SK-N-SH (cell line): ENCODE measurements at regions not wholly inside any gene's neighbourhood (a gene's known extent, or its start where the extent isn't known, plus 50 kb on each side); places are given as distances from the start of the nearest gene placed in this dataset.

Source experiments
- CTCF ChIA-PET: fragments of 300-600, 350-600 bp; formaldehyde crosslinking; extraction: SDS; loops from one replicate; lab custom pipeline; 2021; lab: Yijun Ruan, JAX
- POLR2A ChIA-PET: fragments of 350-600 bp; sonication (Branson Sonifier 250); formaldehyde crosslinking; extraction: SDS; loops from one replicate; lab custom pipeline; 2020; ENCODE audit warnings: antibody characterized with exemption, inconsistent platforms; lab: Yijun Ruan, JAX
- DNase-seq: peaks from one replicate; pipeline ENCODE4 v3.0.0; 2012
- H2AFZ ChIP-seq: fragments of 200-600 bp; sonication (generic); 2 replicates; pipeline ENCODE4 v1.8.1; 2016; ENCODE audit warnings: antibody characterized with exemption, mild to moderate bottlenecking, low read depth
- H3F3A ChIP-seq: fragments of 200-600 bp; sonication (generic); replicated peaks from 2 replicates; pipeline ENCODE3; 2016; ENCODE audit warnings: antibody characterized with exemption, mild to moderate bottlenecking; ENCODE audit not compliant: insufficient read depth
- H3K27ac ChIP-seq, 2 experiments: fragments of 200-500 bp in 1 of 2; fragments of 200-600 bp in 1 of 2; sonication (Bioruptor generic) in 1 of 2; sonication (generic), shearing (Covaris generic) in 1 of 2; 2 replicates each; pipeline versions ENCODE4 v1.5.1 to v1.6.1; 2014 to 2016; ENCODE audit warnings: low read depth in 2 of 2, inconsistent platforms in 1 of 2, low read length in 1 of 2, mild to moderate bottlenecking in 1 of 2, mixed read lengths in 1 of 2
- H3K27me3 ChIP-seq: fragments of 200-600 bp; sonication (generic), shearing (Covaris generic); 2 replicates; pipeline ENCODE4 v1.6.1; 2016; ENCODE audit warnings: mixed run types; ENCODE audit not compliant: insufficient read depth
- H3K36me3 ChIP-seq, 2 experiments: fragments of 200-500 bp in 1 of 2; fragments of 200-600 bp in 1 of 2; sonication (Bioruptor generic) in 1 of 2; sonication (generic) in 1 of 2; replicated peaks in 1 of 2; 2 replicates each; pipeline versions ENCODE3 to v1.5.1; 2014 to 2016; ENCODE audit warnings: low read length in 1 of 2, mild to moderate bottlenecking in 1 of 2; ENCODE audit not compliant: insufficient read depth in 2 of 2, control insufficient read depth in 1 of 2
- H3K4me1 ChIP-seq, 2 experiments: fragments of 200-500 bp in 1 of 2; fragments of 200-600 bp in 1 of 2; sonication (Bioruptor generic) in 1 of 2; sonication (generic), shearing (Covaris generic) in 1 of 2; 2 replicates each; pipeline versions ENCODE4 v1.5.1 to v1.6.1; 2014 to 2016; ENCODE audit warnings: low read depth in 1 of 2, low read length in 1 of 2, mixed run types in 1 of 2; ENCODE audit not compliant: insufficient read depth in 2 of 2, control insufficient read depth in 1 of 2
- H3K4me2 ChIP-seq: fragments of 200-600 bp; sonication (generic), shearing (Covaris generic); 2 replicates; pipeline ENCODE4 v1.6.1; 2017; ENCODE audit warnings: mixed run types
- H3K4me3 ChIP-seq, 2 experiments: fragments of 200-500 bp in 1 of 2; fragments of 200-600 bp in 1 of 2; sonication (Bioruptor generic) in 1 of 2; sonication (generic), shearing (Covaris generic) in 1 of 2; 2 replicates each; pipeline versions ENCODE4 v1.5.1 to v1.8.1; 2014 to 2016; ENCODE audit warnings: low read depth in 2 of 2, inconsistent platforms in 1 of 2, low read length in 1 of 2, mild to moderate bottlenecking in 1 of 2, mixed read lengths in 1 of 2, moderate library complexity in 1 of 2
- H3K79me2 ChIP-seq: fragments of 200-600 bp; sonication (generic); 2 replicates; pipeline ENCODE4 v1.8.1; 2017; ENCODE audit warnings: mild to moderate bottlenecking; ENCODE audit not compliant: insufficient read depth
- H3K9ac ChIP-seq: fragments of 200-600 bp; sonication (generic); 2 replicates; pipeline ENCODE4 v1.6.1; 2017; ENCODE audit warnings: mixed run types
- H3K9me2 ChIP-seq: fragments of 200-600 bp; sonication (generic); 2 replicates; pipeline ENCODE4 v1.6.1; 2017; ENCODE audit warnings: mixed run types
- H3K9me3 ChIP-seq: fragments of 200-600 bp; sonication (generic); 2 replicates; pipeline ENCODE4 v1.6.1; 2017; ENCODE audit warnings: mixed run types, mild to moderate bottlenecking, moderate library complexity
- H4K20me1 ChIP-seq: fragments of 200-600 bp; sonication (generic); 2 replicates; pipeline ENCODE4 v1.6.1; 2017; ENCODE audit warnings: mild to moderate bottlenecking, mixed run types; ENCODE audit not compliant: insufficient read depth
- CTCF ChIP-seq: fragments of 200-600 bp; sonication (generic); IDR thresholded peaks from 2 replicates; pipeline ENCODE4 v1.6.1; 2017; ENCODE audit warnings: antibody characterized with exemption, mild to moderate bottlenecking, moderate library complexity
- ELF1 ChIP-seq: IDR thresholded peaks from 2 replicates; pipeline ENCODE4 v1.4.0; 2012
- EZH2phosphoT487 ChIP-seq: fragments of 200-600 bp; sonication (generic); IDR thresholded peaks from 2 replicates; pipeline ENCODE4 v1.6.1; 2017; ENCODE audit warnings: low read depth, mixed run types, mild to moderate bottlenecking, antibody characterized with exemption, moderate library complexity, borderline replicate concordance
- FOSL2 ChIP-seq: IDR thresholded peaks from 2 replicates; pipeline ENCODE4 v1.4.0; 2012; ENCODE audit warnings: low read depth, mild to moderate bottlenecking, moderate library complexity, borderline replicate concordance
- FOXM1 ChIP-seq: IDR thresholded peaks from 2 replicates; pipeline ENCODE4 v1.4.0; 2012; ENCODE audit warnings: low read depth, mild to moderate bottlenecking
- GATA2 ChIP-seq: sonication (generic); formaldehyde crosslinking; IDR thresholded peaks from 2 replicates; pipeline ENCODE4 v1.5.0; 2020; ENCODE audit warnings: mild to moderate bottlenecking, missing genetic modification reagents
- JUND ChIP-seq: IDR thresholded peaks from 2 replicates; pipeline ENCODE4 v1.4.0; 2012
- MEF2A ChIP-seq: IDR thresholded peaks from 2 replicates; pipeline ENCODE4 v1.4.0; 2012; ENCODE audit warnings: low read depth, borderline replicate concordance
- PBX3 ChIP-seq: IDR thresholded peaks from 2 replicates; pipeline ENCODE4; 2012
- RAD21 ChIP-seq: IDR thresholded peaks from 2 replicates; pipeline ENCODE4 v1.6.1; 2012; ENCODE audit warnings: mild to moderate bottlenecking, low read length
- RCOR1 ChIP-seq: fragments of 150-350 bp; IDR thresholded peaks from 2 replicates; pipeline ENCODE4 v1.6.1; 2017; ENCODE audit warnings: antibody characterized with exemption, low read length
- RFX5 ChIP-seq: IDR thresholded peaks from 2 replicates; pipeline ENCODE4 v1.6.1; 2012; ENCODE audit warnings: mild to moderate bottlenecking, improper control_type of control experiment, low read length
- RXRA ChIP-seq: IDR thresholded peaks from 2 replicates; pipeline ENCODE4 v1.4.0; 2012; ENCODE audit warnings: low read depth, mild to moderate bottlenecking, borderline replicate concordance
- SMC3 ChIP-seq: IDR thresholded peaks from 2 replicates; pipeline ENCODE4 v1.6.1; 2012; ENCODE audit warnings: low read depth, low read length, improper control_type of control experiment
- TAF1 ChIP-seq: IDR thresholded peaks from 2 replicates; pipeline ENCODE4 v1.6.1; 2012; ENCODE audit warnings: low read depth, mild to moderate bottlenecking, low read length, moderate library complexity, borderline replicate concordance
- TEAD4 ChIP-seq: IDR thresholded peaks from 2 replicates; pipeline ENCODE4 v1.4.0; 2012; ENCODE audit warnings: mild to moderate bottlenecking, borderline replicate concordance; ENCODE audit not compliant: insufficient read depth
- YY1 ChIP-seq: IDR thresholded peaks from 2 replicates; pipeline ENCODE4 v1.4.0; 2012; ENCODE audit warnings: low read depth, mild to moderate bottlenecking
- WGBS: methylation state at CpG from one replicate; pipeline ENCODE4 v1.1.6; 2017; ENCODE audit warnings: low lambda C conversion rate; 5-methylcytosine and 5-hydroxymethylcytosine counted together
- TF ChIP-seq, protein P1 (sequence below): IDR thresholded peaks from 2 replicates; pipeline ENCODE4 v1.4.0; 2012; ENCODE audit warnings: low read depth, borderline replicate concordance
- TF ChIP-seq, protein P2 (sequence below): IDR thresholded peaks from 2 replicates; pipeline ENCODE4 v1.6.1; 2012; ENCODE audit warnings: mild to moderate bottlenecking, low read depth, low read length, moderate library complexity

- TF ChIP-seq, protein P1, sequence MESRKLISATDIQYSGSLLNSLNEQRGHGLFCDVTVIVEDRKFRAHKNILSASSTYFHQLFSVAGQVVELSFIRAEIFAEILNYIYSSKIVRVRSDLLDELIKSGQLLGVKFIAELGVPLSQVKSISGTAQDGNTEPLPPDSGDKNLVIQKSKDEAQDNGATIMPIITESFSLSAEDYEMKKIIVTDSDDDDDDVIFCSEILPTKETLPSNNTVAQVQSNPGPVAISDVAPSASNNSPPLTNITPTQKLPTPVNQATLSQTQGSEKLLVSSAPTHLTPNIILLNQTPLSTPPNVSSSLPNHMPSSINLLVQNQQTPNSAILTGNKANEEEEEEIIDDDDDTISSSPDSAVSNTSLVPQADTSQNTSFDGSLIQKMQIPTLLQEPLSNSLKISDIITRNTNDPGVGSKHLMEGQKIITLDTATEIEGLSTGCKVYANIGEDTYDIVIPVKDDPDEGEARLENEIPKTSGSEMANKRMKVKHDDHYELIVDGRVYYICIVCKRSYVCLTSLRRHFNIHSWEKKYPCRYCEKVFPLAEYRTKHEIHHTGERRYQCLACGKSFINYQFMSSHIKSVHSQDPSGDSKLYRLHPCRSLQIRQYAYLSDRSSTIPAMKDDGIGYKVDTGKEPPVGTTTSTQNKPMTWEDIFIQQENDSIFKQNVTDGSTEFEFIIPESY, result no peak
- TF ChIP-seq SMC3, result no peak
- TF ChIP-seq TAF1, result no peak
- no peak for TF ChIP-seq PBX3
- TF ChIP-seq EZH2phosphoT487, result no peak
Observed at GRCh38 chr20:55252521-55252920, 752.8 kb downstream of the CBLN4 start (continued).

- ChIA-PET CTCF (no interaction called here), POLR2A (no interaction called here)
- Histone ChIP-seq H3K27ac (no peak overlapping the region), H3K27me3 (no peaks in the 10 kb centered on the region), H3K79me2 (no peaks in the 10 kb centered on the region), H4K20me1 (no peaks in the 10 kb centered on the region), H3K9me3 (no peaks in the 10 kb centered on the region), H3K9ac (no peak overlapping the region), H3K4me3 (no peak overlapping the region), H3K36me3 (no peaks in the 10 kb centered on the region), H3K4me2 (no peak overlapping the region), H3K4me1 (no peaks in the 10 kb centered on the region), H3F3A (no peaks in the 10 kb centered on the region), H3K9me2 (no peaks in the 10 kb centered on the region), H2AFZ (no peak overlapping the region)
- TF ChIP-seq JUND, result no peak
- no peak for TF ChIP-seq MEF2A
- TF ChIP-seq ELF1, result no peak
- no peak for TF ChIP-seq RFX5
- no peak for TF ChIP-seq EZH2phosphoT487
- no peak for TF ChIP-seq RCOR1
- TF ChIP-seq, protein P2, sequence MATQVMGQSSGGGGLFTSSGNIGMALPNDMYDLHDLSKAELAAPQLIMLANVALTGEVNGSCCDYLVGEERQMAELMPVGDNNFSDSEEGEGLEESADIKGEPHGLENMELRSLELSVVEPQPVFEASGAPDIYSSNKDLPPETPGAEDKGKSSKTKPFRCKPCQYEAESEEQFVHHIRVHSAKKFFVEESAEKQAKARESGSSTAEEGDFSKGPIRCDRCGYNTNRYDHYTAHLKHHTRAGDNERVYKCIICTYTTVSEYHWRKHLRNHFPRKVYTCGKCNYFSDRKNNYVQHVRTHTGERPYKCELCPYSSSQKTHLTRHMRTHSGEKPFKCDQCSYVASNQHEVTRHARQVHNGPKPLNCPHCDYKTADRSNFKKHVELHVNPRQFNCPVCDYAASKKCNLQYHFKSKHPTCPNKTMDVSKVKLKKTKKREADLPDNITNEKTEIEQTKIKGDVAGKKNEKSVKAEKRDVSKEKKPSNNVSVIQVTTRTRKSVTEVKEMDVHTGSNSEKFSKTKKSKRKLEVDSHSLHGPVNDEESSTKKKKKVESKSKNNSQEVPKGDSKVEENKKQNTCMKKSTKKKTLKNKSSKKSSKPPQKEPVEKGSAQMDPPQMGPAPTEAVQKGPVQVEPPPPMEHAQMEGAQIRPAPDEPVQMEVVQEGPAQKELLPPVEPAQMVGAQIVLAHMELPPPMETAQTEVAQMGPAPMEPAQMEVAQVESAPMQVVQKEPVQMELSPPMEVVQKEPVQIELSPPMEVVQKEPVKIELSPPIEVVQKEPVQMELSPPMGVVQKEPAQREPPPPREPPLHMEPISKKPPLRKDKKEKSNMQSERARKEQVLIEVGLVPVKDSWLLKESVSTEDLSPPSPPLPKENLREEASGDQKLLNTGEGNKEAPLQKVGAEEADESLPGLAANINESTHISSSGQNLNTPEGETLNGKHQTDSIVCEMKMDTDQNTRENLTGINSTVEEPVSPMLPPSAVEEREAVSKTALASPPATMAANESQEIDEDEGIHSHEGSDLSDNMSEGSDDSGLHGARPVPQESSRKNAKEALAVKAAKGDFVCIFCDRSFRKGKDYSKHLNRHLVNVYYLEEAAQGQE, result no peak
- no peak for TF ChIP-seq CTCF
- no peak for TF ChIP-seq FOSL2
- TF ChIP-seq PBX3, result no peak
- no peak for TF ChIP-seq RAD21
- no peak for TF ChIP-seq RXRA
- no peak for TF ChIP-seq TEAD4
- TF ChIP-seq GATA2 (CRISPR knock-in tag), result no peak
- TF ChIP-seq YY1, result no peak
- TF ChIP-seq FOXM1, result no peak
- WGBS, result 85% methylated on average over 22 of the region's 22 CpGs
- no peak for DNase-seq
Observed at GRCh38 chr20:55251170-55251569, 754.1 kb downstream of the CBLN4 start.
